Activated naive CD4-positive, alpha-beta T cell treated with Interleukin-2 at 50 U/mL for 16 hours (primary cell): ENCODE measurements at regions not wholly inside any gene's neighbourhood (a gene's known extent, or its start where the extent isn't known, plus 50 kb on each side); places are given as distances from the start of the nearest gene placed in this dataset.

Experiments
- DNase-seq: peaks from one replicate; pipeline ENCODE4 v3.0.0-alpha.2; 2020

GRCh38 chr4:178448372-178449035, 1006.3 kb upstream of the AGA start:
- DNase-seq: no peak

GRCh38 chr4:178450614-178451013, 1008.4 kb upstream of the AGA start:
- DNase-seq: no peak

GRCh38 chr4:178453057-178453456, 1010.8 kb upstream of the AGA start:
- DNase-seq: no peak

GRCh38 chr4:178457286-178457685, 1015.0 kb upstream of the AGA start:
- no peak for DNase-seq

- no peak for DNase-seq
Measured at GRCh38 chr4:178462710-178463109, 1020.5 kb upstream of the AGA start.

GRCh38 chr4:178463747-178464146, 1021.5 kb upstream of the AGA start:
- no peak for DNase-seq

- no peak for DNase-seq
Measured at GRCh38 chr4:178470996-178471784, 1029.0 kb upstream of the AGA start.

- DNase-seq: no peak
Measured at GRCh38 chr4:178471994-178472393, 1029.8 kb upstream of the AGA start.

- no peak for DNase-seq
Measured at GRCh38 chr4:178480105-178480504, 1037.9 kb upstream of the AGA start.

GRCh38 chr4:178480881-178481280, 1038.6 kb upstream of the AGA start:
- no peak for DNase-seq

GRCh38 chr4:178481564-178481963, 1039.3 kb upstream of the AGA start:
- no peak for DNase-seq

GRCh38 chr4:178523038-178523437, 1080.8 kb upstream of the AGA start:
- no peak for DNase-seq

GRCh38 chr4:178535939-178536579, 1093.8 kb upstream of the AGA start:
- DNase-seq: no peak

- no peak for DNase-seq
Measured at GRCh38 chr4:178553201-178553600, 1111.0 kb upstream of the AGA start.

GRCh38 chr4:178554352-178554751, 1112.1 kb upstream of the AGA start:
- DNase-seq: no peak

GRCh38 chr4:178556796-178557195, 1114.6 kb upstream of the AGA start:
- no peak for DNase-seq

- DNase-seq: no peak
Measured at GRCh38 chr4:178577933-178578332, 1135.7 kb upstream of the AGA start.

GRCh38 chr4:178595500-178596138, 1153.4 kb upstream of the AGA start:
- no peak for DNase-seq

- DNase-seq: no peak
Measured at GRCh38 chr4:178598672-178599071, 1156.4 kb upstream of the AGA start.

- DNase-seq: no peak
Measured at GRCh38 chr4:178599521-178599920, 1157.3 kb upstream of the AGA start.

- DNase-seq: no peak
Measured at GRCh38 chr4:178602833-178603232, 1160.6 kb upstream of the AGA start.

- DNase-seq: no peak
Measured at GRCh38 chr4:178611062-178611461, 1168.8 kb upstream of the AGA start.

- DNase-seq: no peak
Measured at GRCh38 chr4:178612733-178613132, 1170.5 kb upstream of the AGA start.

- DNase-seq: no peak
Measured at GRCh38 chr4:178632415-178632814, 1190.2 kb upstream of the AGA start.
